ENCODE measurements at regions not wholly inside any gene's neighbourhood (a gene's known extent, or its start where the extent isn't known, plus 50 kb on each side); places are given as distances from the start of the nearest gene placed in this dataset.

GRCh38 chr2:241939541-241939940, 70.0 kb downstream of the RTP5 start:
- CTCF ChIA-PET (ENCODE audit: partially characterized antibody): interaction anchor here (1.1 to 1.2 kb wide), 2 partner anchors 8 to 11 kb away, joined by 3 to 5 read pairs; no protein-coding TSS in a partner anchor
- Histone ChIP-seq H4K5ac (ENCODE audit: insufficient read length, low read depth, low read length) (no peak overlapping the region), H2AK5ac (ENCODE audit: low read depth, low read length) (no peak overlapping the region), H3K4ac (replicated peaks; ENCODE audit: insufficient read length, low read depth, low read length) (no peak overlapping the region), H3K9ac (replicated peaks in 1 of 4; ENCODE audit: extremely low read depth in 1 of 4, low read depth in 3 of 4, low read length in 3 of 4) (no peak overlapping the region), H3K18ac (ENCODE audit: extremely low read depth, low read length) (no peak overlapping the region), H3K36me3 (ENCODE audit: control insufficient read depth in 2 of 4, insufficient read depth in 4 of 4, low read length in 3 of 4) (no peaks in the 10 kb centered on the region), H3K23ac (ENCODE audit: insufficient read length) (no peak overlapping the region), H2AFZ (ENCODE audit: low read length) (no peak overlapping the region), H3K4me3 (ENCODE audit: extremely low read depth in 1 of 4, insufficient read depth in 2 of 4, low read depth in 3 of 4, low read length in 4 of 4) (no peak overlapping the region), H4K20me1 (replicated peaks in 1 of 2; ENCODE audit: control insufficient read depth in 1 of 2, insufficient read depth in 2 of 2, low read length in 2 of 2) (peaks cover 2% of the 10 kb centered on the region in 2 experiments), H3K9me3 (ENCODE audit: insufficient read depth in 2 of 2, low read depth in 1 of 2, low read length in 1 of 2) (peaks cover 13 to 25% of the 10 kb centered on the region in 2 experiments), H3K23me2 (ENCODE audit: low read depth, low read length) (no peaks in the 10 kb centered on the region), H2BK20ac (ENCODE audit: low read length) (no peak overlapping the region), H2BK12ac (ENCODE audit: low read depth, low read length) (no peak overlapping the region), H4K91ac (replicated peaks; ENCODE audit: insufficient read length, low read length) (no peak overlapping the region), H3K27me3 (replicated peaks in 1 of 4; ENCODE audit: control insufficient read depth in 3 of 4, extremely low read depth in 1 of 4, insufficient read depth in 3 of 4, low read length in 3 of 4) (no peaks in the 10 kb centered on the region), H2BK15ac (ENCODE audit: low read length) (no peak overlapping the region), H3K79me2 (ENCODE audit: control insufficient read depth in 1 of 2, insufficient read depth in 2 of 2, low read length in 2 of 2) (no peaks in the 10 kb centered on the region), H2BK120ac (replicated peaks; ENCODE audit: low read depth, low read length) (no peak overlapping the region), H3K14ac (ENCODE audit: insufficient read length) (no peak overlapping the region), H4K8ac (ENCODE audit: extremely low read depth, insufficient read depth, low read length) (no peak overlapping the region), H3K79me1 (ENCODE audit: low read depth, low read length) (no peaks in the 10 kb centered on the region), H3K4me2 (ENCODE audit: insufficient read depth in 1 of 2, low read depth in 2 of 2, low read length in 2 of 2) (no peak overlapping the region), H2BK5ac (ENCODE audit: low read depth, low read length) (no peak overlapping the region), H3K4me1 (replicated peaks in 1 of 4; ENCODE audit: control insufficient read depth in 3 of 4, insufficient read depth in 4 of 4, low read length in 3 of 4) (peaks cover 0 to 6% (median 4%) of the 10 kb centered on the region in 4 experiments; a peak in 3 of 7 replicates), H3K56ac (replicated peaks; ENCODE audit: insufficient read length, low read depth, low read length) (no peak overlapping the region), H3K27ac (ENCODE audit: low read depth, low read length) (no peak overlapping the region)
- DNase-seq (ENCODE audit: low read depth in 1 of 2, low spot score in 2 of 2) (no peak), FAIRE-seq (no peak)
- 89% methylated on average over 7 of the region's 7 CpGs; no CpG with 5 or more reads in 1 of the 2 experiments for WGBS, 2 experiments (ENCODE audit: extremely low coverage in 1 of 2, insufficient coverage in 1 of 2, insufficient read length in 1 of 2, insufficient replicate concordance in 2 of 2, low coverage in 1 of 2, low lambda C conversion rate in 2 of 2, missing lambda C conversion rate in 1 of 2)
- POLR2A ChIA-PET (ENCODE audit: partially characterized antibody): no interaction called here
- no peak for TF ChIP-seq KDM4A (IDR thresholded peaks at IDR 0.05; ENCODE audit: low read depth, low read length, severe bottlenecking)
- TF ChIP-seq TEAD4 (IDR thresholded peaks at IDR 0.05; ENCODE audit: low read depth, low read length): no peak
- TF ChIP-seq EGR1 (IDR thresholded peaks at IDR 0.05; ENCODE audit: borderline replicate concordance, low read depth, low read length): no peak
- TF ChIP-seq SIRT6 (IDR thresholded peaks at IDR 0.05; ENCODE audit: low read length): no peak
- no peak for TF ChIP-seq NANOG (IDR thresholded peaks at IDR 0.05; ENCODE audit: insufficient read depth, low read depth, low read length, poor library complexity, severe bottlenecking)
- TF ChIP-seq POLR2A (IDR thresholded peaks at IDR 0.05; ENCODE audit: control extremely low read depth in 1 of 2, low read depth in 2 of 2, low read length in 2 of 2): no peak
- TF ChIP-seq PHF8 (conservative IDR thresholded peaks at IDR 0.05; ENCODE audit: low read depth, low read length): no peak
- TF ChIP-seq BCL11A (IDR thresholded peaks at IDR 0.05; ENCODE audit: low read depth in 2 of 2, low read length in 2 of 2): no peak
- no peak for TF ChIP-seq SP1 (IDR thresholded peaks at IDR 0.05; ENCODE audit: low read depth, low read length)
- no peak for TF ChIP-seq CEBPB (IDR thresholded peaks at IDR 0.05; ENCODE audit: low read depth, low read length)
- no peak for TF ChIP-seq POLR2AphosphoS5 (IDR thresholded peaks at IDR 0.05; ENCODE audit: low read depth, low read length)
- no peak for TF ChIP-seq EP300 (IDR thresholded peaks at IDR 0.05; ENCODE audit: borderline replicate concordance in 1 of 2, low read depth in 2 of 2, low read length in 2 of 2)
- no peak for TF ChIP-seq SRF (IDR thresholded peaks at IDR 0.05; ENCODE audit: low read depth, low read length)
- no peak for TF ChIP-seq ATF2 (IDR thresholded peaks at IDR 0.05; ENCODE audit: low read length)
- no peak for TF ChIP-seq TCF12 (IDR thresholded peaks at IDR 0.05; ENCODE audit: low read depth, low read length)

All from H1 (cell line).